Astrocyte (in vitro differentiated cells and primary cell): ENCODE measurements at regions not wholly inside any gene's neighbourhood (a gene's known extent, or its start where the extent isn't known, plus 50 kb on each side); places are given as distances from the start of the nearest gene placed in this dataset.

Source experiments
- DNase-seq: peaks from one replicate; pipeline ENCODE4 v3.0.0-alpha.2; 2010; ENCODE audit warnings: low read depth
- FAIRE-seq: peaks from 2 replicates; lab custom pipeline; 2011; peaks lifted over from hg19 to GRCh38; lab: Jason Lieb, UNC
- H2AFZ ChIP-seq: 2 replicates; pipeline ENCODE4 v1.6.0; 2012; ENCODE audit warnings: low read depth, low read length, inconsistent platforms
- H3K27ac ChIP-seq: 2 replicates; pipeline ENCODE4 v1.5.1; 2011; ENCODE audit warnings: low read depth, low read length, inconsistent platforms
- H3K27me3 ChIP-seq: 2 replicates; pipeline ENCODE4 v1.6.0; 2011; ENCODE audit warnings: low read length, inconsistent platforms; ENCODE audit not compliant: insufficient read depth
- H3K36me3 ChIP-seq: 2 replicates; pipeline ENCODE4 v1.5.1; 2011; ENCODE audit warnings: low read length, inconsistent platforms; ENCODE audit not compliant: insufficient read depth
- H3K4me1 ChIP-seq: 2 replicates; pipeline ENCODE4 v1.5.1; 2011; ENCODE audit warnings: low read length, inconsistent platforms; ENCODE audit not compliant: insufficient read depth
- H3K4me2 ChIP-seq: 2 replicates; pipeline ENCODE4 v1.6.0; 2012; ENCODE audit warnings: low read length, inconsistent platforms
- H3K4me3 ChIP-seq: 2 replicates; pipeline ENCODE4 v1.5.1; 2011; ENCODE audit warnings: low read depth, mild to moderate bottlenecking, low read length, inconsistent platforms; ENCODE audit not compliant: insufficient read depth
- H3K79me2 ChIP-seq: 2 replicates; pipeline ENCODE4 v1.6.0; 2012; ENCODE audit warnings: mild to moderate bottlenecking, low read length, inconsistent platforms; ENCODE audit not compliant: insufficient read depth
- H3K9ac ChIP-seq: 2 replicates; pipeline ENCODE4 v1.6.0; 2012; ENCODE audit warnings: mild to moderate bottlenecking, low read length, inconsistent platforms
- H3K9me3 ChIP-seq: 2 replicates; pipeline ENCODE4 v1.5.1; 2012; ENCODE audit warnings: low read depth, mild to moderate bottlenecking, low read length, inconsistent platforms; ENCODE audit not compliant: insufficient read depth
- H4K20me1 ChIP-seq: 2 replicates; pipeline ENCODE4 v1.6.0; 2012; ENCODE audit warnings: low read length, inconsistent platforms; ENCODE audit not compliant: insufficient read depth
- H3K27ac Mint-ChIP-seq: one replicate; pipeline ENCODE4 v1.8.0; 2021; ENCODE audit warnings: mild to moderate bottlenecking, mixed read lengths; ENCODE audit not compliant: unreplicated experiment
- H3K27me3 Mint-ChIP-seq: one replicate; pipeline ENCODE4 v1.8.0; 2021; ENCODE audit warnings: low read depth, mixed read lengths; ENCODE audit not compliant: unreplicated experiment
- H3K36me3 Mint-ChIP-seq: one replicate; pipeline ENCODE4 v1.8.0; 2021; ENCODE audit warnings: low read depth, mixed read lengths; ENCODE audit not compliant: unreplicated experiment
- H3K4me1 Mint-ChIP-seq: one replicate; pipeline ENCODE4 v1.8.0; 2021; ENCODE audit warnings: low read depth, mixed read lengths; ENCODE audit not compliant: unreplicated experiment
- H3K4me3 Mint-ChIP-seq: one replicate; pipeline ENCODE4 v1.8.0; 2021; ENCODE audit warnings: mild to moderate bottlenecking, moderate library complexity, mixed read lengths; ENCODE audit not compliant: unreplicated experiment
- H3K9me3 Mint-ChIP-seq: one replicate; pipeline ENCODE4 v1.8.0; 2021; ENCODE audit warnings: mild to moderate bottlenecking, mixed read lengths; ENCODE audit not compliant: unreplicated experiment
- CTCF ChIP-seq: IDR thresholded peaks from 2 replicates; pipeline ENCODE4 v1.5.1; 2011; ENCODE audit warnings: low read depth, mild to moderate bottlenecking, inconsistent platforms, low read length, moderate library complexity; ENCODE audit not compliant: insufficient read depth
- EZH2 ChIP-seq: IDR thresholded peaks from 2 replicates; pipeline ENCODE4 v1.6.1; 2012; ENCODE audit warnings: mild to moderate bottlenecking, low read length, inconsistent platforms; ENCODE audit not compliant: insufficient read depth

- peaks cover 42% of the 10 kb centered on the region for H3K4me1 Mint-ChIP-seq
- peak overlapping the region; percentile 97 for H3K27ac ChIP-seq
- no peak overlapping the region for H3K4me3 Mint-ChIP-seq
- H3K27me3 ChIP-seq: no peaks in the 10 kb centered on the region
- H3K27me3 Mint-ChIP-seq: no peaks in the 10 kb centered on the region
- H3K4me3 ChIP-seq: no peak overlapping the region
- TF ChIP-seq CTCF (no peak), EZH2 (no peak)
- peaks cover 41% of the 10 kb centered on the region for H3K4me1 ChIP-seq
- H3K36me3 Mint-ChIP-seq: peaks cover 2% of the 10 kb centered on the region
- FAIRE-seq: peak; percentile 20
- peak; percentile 84 for DNase-seq
- H3K9ac ChIP-seq: peak overlapping the region; percentile 81
- no peaks in the 10 kb centered on the region for H4K20me1 ChIP-seq
- H3K9me3 ChIP-seq: no peaks in the 10 kb centered on the region
- no peak overlapping the region for H2AFZ ChIP-seq
- H3K79me2 ChIP-seq: no peaks in the 10 kb centered on the region
- H3K36me3 ChIP-seq: no peaks in the 10 kb centered on the region
- peak overlapping the region; percentile 81 for H3K27ac Mint-ChIP-seq
- H3K9me3 Mint-ChIP-seq: peaks cover 12% of the 10 kb centered on the region
- peak overlapping the region; percentile 64 for H3K4me2 ChIP-seq
Measured at GRCh38 chr2:215772003-215772402, 241.3 kb downstream of the MREG start.

- Histone ChIP-seq H3K4me2 (peak overlapping the region; percentile 64), H3K4me1 (peaks cover 41% of the 10 kb centered on the region), H2AFZ (no peak overlapping the region), H3K9me3 (no peaks in the 10 kb centered on the region), H3K4me3 (no peak overlapping the region), H3K27ac (peak overlapping the region; percentile 97), H3K9ac (peak overlapping the region; percentile 81), H3K36me3 (no peaks in the 10 kb centered on the region), H3K79me2 (no peaks in the 10 kb centered on the region), H4K20me1 (no peaks in the 10 kb centered on the region), H3K27me3 (no peaks in the 10 kb centered on the region)
- H3K27ac Mint-ChIP-seq: peak overlapping the region; percentile 81
- H3K4me3 Mint-ChIP-seq: no peak overlapping the region
- H3K4me1 Mint-ChIP-seq: peaks cover 38% of the 10 kb centered on the region
- H3K9me3 Mint-ChIP-seq: peaks cover 15% of the 10 kb centered on the region
- no peak for FAIRE-seq
- TF ChIP-seq CTCF: no peak
- TF ChIP-seq EZH2: no peak
- H3K27me3 Mint-ChIP-seq: no peaks in the 10 kb centered on the region
- DNase-seq: peak; percentile 72
- peaks cover 2% of the 10 kb centered on the region for H3K36me3 Mint-ChIP-seq
Measured at GRCh38 chr2:215771241-215771640, 242.1 kb downstream of the MREG start.

- Histone ChIP-seq H3K4me1 (peaks cover 41% of the 10 kb centered on the region), H3K27me3 (no peaks in the 10 kb centered on the region), H2AFZ (no peak overlapping the region), H3K9me3 (no peaks in the 10 kb centered on the region), H3K4me2 (no peak overlapping the region), H3K79me2 (no peaks in the 10 kb centered on the region), H3K36me3 (no peaks in the 10 kb centered on the region), H3K4me3 (no peak overlapping the region), H3K27ac (peak overlapping the region; percentile 97), H4K20me1 (no peaks in the 10 kb centered on the region), H3K9ac (peak overlapping the region; percentile 81)
- FAIRE-seq (peak; percentile 83), DNase-seq (no peak)
- Mint-ChIP-seq H3K9me3 (peaks cover 14% of the 10 kb centered on the region), H3K36me3 (peaks cover 2% of the 10 kb centered on the region), H3K4me1 (peaks cover 38% of the 10 kb centered on the region), H3K4me3 (no peak overlapping the region), H3K27me3 (no peaks in the 10 kb centered on the region), H3K27ac (no peak overlapping the region)
- TF ChIP-seq EZH2 (no peak), CTCF (no peak)
Measured at GRCh38 chr2:215770668-215771067, 242.7 kb downstream of the MREG start.
